Heart left ventricle (tissue), 16 donors: ENCODE measurements at regions not wholly inside any gene's neighbourhood (a gene's known extent, or its start where the extent isn't known, plus 50 kb on each side); places are given as distances from the start of the nearest gene placed in this dataset.

ENCODE experiments used
- ATAC-seq, 4 donors: fragments of 200-7000 bp; cut with Tn5 transposase; one replicate each; pipeline ENCODE4 v1.9.1; 2020 to 2022; ENCODE audit warnings: moderate library complexity in 4 of 4, mild to moderate bottlenecking in 3 of 4, moderate number of reproducible peaks in 1 of 4
- DNase-seq, 5 donors: peaks; one replicate each; pipeline ENCODE4 v3.0.0-alpha.2; 2020
- H3K27ac ChIP-seq, 12 donors: fragments of 200-600 bp; sonication (generic) in 4 of 12; one replicate each; pipeline versions ENCODE4 v1.5.0 to v1.8.0; 2016 to 2022; ENCODE audit warnings: mild to moderate bottlenecking in 2 of 12
- H3K27me3 ChIP-seq, 9 donors: fragments of 200-600 bp; sonication (generic) in 2 of 9; one replicate each; pipeline versions ENCODE4 v1.5.1 to v1.8.0; 2016 to 2022; ENCODE audit warnings: mild to moderate bottlenecking in 3 of 9
- H3K36me3 ChIP-seq, 9 donors: fragments of 200-600 bp; sonication (generic) in 2 of 9; one replicate each; pipeline versions ENCODE4 v1.5.0 to v1.8.0; 2018 to 2022; ENCODE audit warnings: mild to moderate bottlenecking in 2 of 9
- H3K4me1 ChIP-seq, 12 donors: fragments of 200-600 bp; sonication (generic) in 4 of 12; one replicate each; pipeline versions ENCODE4 v1.5.0 to v1.8.0; 2016 to 2022; ENCODE audit warnings: mild to moderate bottlenecking in 3 of 12
- H3K4me3 ChIP-seq, 12 donors: fragments of 200-600 bp; sonication (generic) in 4 of 12; one replicate each; pipeline versions ENCODE4 v1.5.0 to v1.8.0; 2017 to 2022; ENCODE audit warnings: mild to moderate bottlenecking in 9 of 12, moderate library complexity in 4 of 12
- H3K9me3 ChIP-seq, 12 donors: fragments of 200-600 bp; sonication (generic) in 4 of 12; one replicate each; pipeline versions ENCODE4 v1.5.0 to v1.8.0; 2016 to 2022; ENCODE audit warnings: mild to moderate bottlenecking in 1 of 12
- POLR2A ChIP-seq, 2 donors: fragments of 450-650 bp; IDR thresholded peaks; one replicate each; pipeline ENCODE4 v1.6.1; 2017; ENCODE audit warnings: antibody characterized with exemption in 2 of 2, mild to moderate bottlenecking in 2 of 2, moderate library complexity in 2 of 2
- WGBS, 4 donors: extraction: QIAGEN DNeasy Blood & Tissue Kit in 2 of 4; methylation state at CpG; one replicate each; pipeline versions ENCODE4 v1.1.5 to v1.1.7; 2013 to 2018; 5-methylcytosine and 5-hydroxymethylcytosine counted together
- intact Hi-C, 10 donors: fragments of 100-400 bp; cut with DNase I; formaldehyde crosslinking; loops; one replicate each; pipeline versions ENCODE4 v1.11.1 to v1.14.2; 2022
- TF ChIP-seq, protein P1 (sequence below), 12 donors: fragments of 200-600 bp; sonication (generic) in 4 of 12; IDR thresholded peaks; one replicate each; pipeline versions ENCODE4 v1.5.0 to v1.8.0; 2018 to 2022; ENCODE audit warnings: antibody characterized with exemption in 12 of 12, mild to moderate bottlenecking in 5 of 12
- donor health status: ischemic (EF 13 %, LVEDD 7.1; RV severe dilation, severe dysfunction).
- donor health status: healthy with polysubstance abuse.
- donor health status: DM: no; HTN: yes; CAD: no.
- donor health status: DM: no; HTN: no; CAD: no.
- donor health status: ischemic (EF 25% LVEDD 6.9; RV normal size, moderate dysfunction).
- donor health status: ischemic (EF 25% LVEDD 5.7; RV mildly dilated, moderate dysfunction).
- donor health status: healthy.
- donor health status: DM: yes; HTN: yes; CAD: no.
- donor health status: ischemic (EF 35%, LVEDD 5.7; RV mildly dilated, moderate dysfunction).
- donor health status: nonischemic (EF 11% LVEDD 7.7; RV severe dilation, severe dysfunction).
- donor health status: DM: yes; HTN: yes; CAD: no.
- donor health status: PGD.
- donor health status: ischemic (EF 29% LVEDD 5.4; RV normal size, mild dysfunction).
- donor health status: nonischemic (EF 23%, LVEDD 6.1; RV moderate dilation, normal function).

DNA sequence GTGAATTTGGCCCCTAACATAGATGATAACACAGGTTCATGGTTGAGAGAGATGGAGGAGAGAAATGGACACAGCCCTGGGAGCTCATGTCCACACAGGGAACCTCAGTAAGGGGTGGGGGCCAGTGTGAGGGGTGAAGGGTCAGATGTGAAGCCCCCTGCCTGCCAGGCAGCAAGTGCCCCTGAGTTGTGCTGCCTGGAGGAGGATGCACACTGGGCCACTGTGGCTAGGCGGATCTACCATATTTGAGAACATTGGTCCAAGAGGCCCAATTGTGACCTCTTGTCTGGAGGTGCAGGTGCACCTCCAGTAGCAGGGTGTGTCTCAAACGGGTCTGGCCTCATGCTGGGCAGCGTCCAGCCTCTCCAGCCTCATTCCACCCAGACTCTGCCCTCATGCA is 99.6 kb upstream of the SNTG2 start:
- Histone ChIP-seq H3K27me3 (no peaks in the 10 kb centered on the region), H3K4me3 (no peak overlapping the region), H3K9me3 (no peaks in the 10 kb centered on the region), H3K27ac (no peak overlapping the region), H3K4me1 (no peaks in the 10 kb centered on the region), H3K36me3 (no peaks in the 10 kb centered on the region)
- no peak for DNase-seq
- TF ChIP-seq, protein P1, sequence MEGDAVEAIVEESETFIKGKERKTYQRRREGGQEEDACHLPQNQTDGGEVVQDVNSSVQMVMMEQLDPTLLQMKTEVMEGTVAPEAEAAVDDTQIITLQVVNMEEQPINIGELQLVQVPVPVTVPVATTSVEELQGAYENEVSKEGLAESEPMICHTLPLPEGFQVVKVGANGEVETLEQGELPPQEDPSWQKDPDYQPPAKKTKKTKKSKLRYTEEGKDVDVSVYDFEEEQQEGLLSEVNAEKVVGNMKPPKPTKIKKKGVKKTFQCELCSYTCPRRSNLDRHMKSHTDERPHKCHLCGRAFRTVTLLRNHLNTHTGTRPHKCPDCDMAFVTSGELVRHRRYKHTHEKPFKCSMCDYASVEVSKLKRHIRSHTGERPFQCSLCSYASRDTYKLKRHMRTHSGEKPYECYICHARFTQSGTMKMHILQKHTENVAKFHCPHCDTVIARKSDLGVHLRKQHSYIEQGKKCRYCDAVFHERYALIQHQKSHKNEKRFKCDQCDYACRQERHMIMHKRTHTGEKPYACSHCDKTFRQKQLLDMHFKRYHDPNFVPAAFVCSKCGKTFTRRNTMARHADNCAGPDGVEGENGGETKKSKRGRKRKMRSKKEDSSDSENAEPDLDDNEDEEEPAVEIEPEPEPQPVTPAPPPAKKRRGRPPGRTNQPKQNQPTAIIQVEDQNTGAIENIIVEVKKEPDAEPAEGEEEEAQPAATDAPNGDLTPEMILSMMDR (IDR thresholded peaks at IDR 0.05) = no peak
- TF ChIP-seq POLR2A (IDR thresholded peaks at IDR 0.05) = no peak
- WGBS, 4 donors = 59 to 75% (median 68%) methylated on average over 2 to 3 of the region's 3 CpGs
- ATAC-seq = no peak
- intact Hi-C loops = loop anchor here in 7 of 10 donors (5.0 to 10.0 kb wide), 2 partner anchors 694 to 696 kb away; no protein-coding TSS in a partner anchor

DNA sequence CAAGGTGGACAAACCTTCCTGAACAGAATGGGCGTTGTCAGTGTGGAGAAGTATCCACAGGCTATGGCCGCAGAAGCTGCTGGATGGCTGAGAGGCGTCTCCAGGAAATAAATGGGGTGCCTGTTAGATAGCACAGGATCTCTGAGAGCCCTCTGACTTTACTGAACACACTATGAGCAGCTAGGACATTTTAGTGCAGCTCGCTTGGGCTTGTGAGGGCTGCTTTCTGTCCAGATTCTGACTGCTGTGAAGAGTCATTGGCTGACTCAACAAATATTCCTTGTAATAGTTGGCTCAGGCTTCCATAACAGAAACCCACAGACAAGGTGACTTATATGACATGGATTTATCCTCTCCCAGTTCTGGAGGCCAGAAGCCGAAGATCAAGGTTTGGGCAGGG is 100.2 kb upstream of the SNTG2 start:
- ATAC-seq = no peak
- no peak for DNase-seq
- no peak overlapping the region for H3K4me3 ChIP-seq
- intact Hi-C loops = loop anchor here in 7 of 10 donors (5.0 to 10.0 kb wide), 2 partner anchors 694 to 697 kb away; no protein-coding TSS in a partner anchor
- TF ChIP-seq, protein P1 (IDR thresholded peaks at IDR 0.05) = no peak
- TF ChIP-seq POLR2A (IDR thresholded peaks at IDR 0.05) = no peak
- H3K9me3 ChIP-seq = no peaks in the 10 kb centered on the region
- no peaks in the 10 kb centered on the region for H3K27me3 ChIP-seq
- H3K4me1 ChIP-seq = no peaks in the 10 kb centered on the region
- H3K36me3 ChIP-seq = no peaks in the 10 kb centered on the region
- H3K27ac ChIP-seq = no peak overlapping the region
- 69 to 84% (median 76%) methylated on average over 5 of the region's 5 CpGs for WGBS, 4 donors

DNA sequence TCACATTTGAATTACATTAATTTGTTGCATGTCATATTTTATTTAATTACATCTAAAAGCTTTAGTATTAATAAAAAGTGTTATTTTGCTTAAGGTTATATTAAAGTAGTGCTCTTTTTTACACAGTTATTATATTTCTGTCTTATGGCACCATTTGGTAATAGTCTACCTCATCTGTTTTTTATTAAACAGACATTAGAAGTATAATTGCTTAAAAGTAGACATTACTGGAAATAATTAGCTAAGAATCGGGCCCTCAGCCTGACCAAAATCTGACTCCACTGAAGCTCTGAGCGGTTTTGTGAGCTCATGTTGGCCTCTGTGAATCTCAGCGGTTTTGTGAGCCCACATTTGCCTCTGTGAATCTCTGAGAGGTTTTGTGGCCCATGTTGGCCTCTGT is 102.5 kb upstream of the SNTG2 start:
- intact Hi-C loops = no loop called here

DNA sequence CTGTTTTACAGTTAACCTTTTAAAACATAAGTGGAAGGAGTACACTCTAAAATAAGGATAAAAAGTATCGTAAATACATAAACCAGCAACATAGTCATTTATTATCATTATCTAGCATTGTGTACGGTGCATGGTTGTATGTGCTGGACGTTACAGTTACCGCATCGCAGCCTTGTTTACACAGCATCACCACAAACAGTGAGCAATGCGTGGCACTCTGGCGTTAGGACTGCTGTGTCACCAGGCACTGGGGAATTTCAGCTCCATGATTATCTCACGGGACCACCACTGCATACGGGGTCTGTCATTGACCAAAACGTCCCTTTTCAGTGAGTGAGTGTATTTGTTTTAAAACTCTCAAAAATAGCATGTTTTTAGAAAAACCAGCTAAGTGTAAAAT is 103.0 kb upstream of the SNTG2 start:
- ATAC-seq (no peak), DNase-seq (no peak)
- H3K36me3 ChIP-seq = no peaks in the 10 kb centered on the region
- H3K27me3 ChIP-seq = peaks cover 0 to 16% (median 0%) of the 10 kb centered on the region in 9 donors
- 81 to 85% (median 84%) methylated on average over 10 of the region's 10 CpGs for WGBS, 4 donors
- H3K9me3 ChIP-seq = no peaks in the 10 kb centered on the region
- H3K4me3 ChIP-seq = no peak overlapping the region
- no peak overlapping the region for H3K27ac ChIP-seq
- intact Hi-C loops = no loop called here
- H3K4me1 ChIP-seq = no peaks in the 10 kb centered on the region
- TF ChIP-seq, protein P1 (IDR thresholded peaks at IDR 0.05) = no peak
- no peak for TF ChIP-seq POLR2A (IDR thresholded peaks at IDR 0.05)

More for the DNA sequence above, 102.5 kb upstream of the SNTG2 start:
- no peak for TF ChIP-seq POLR2A (IDR thresholded peaks at IDR 0.05)
- TF ChIP-seq, protein P1 (IDR thresholded peaks at IDR 0.05) = no peak
- H3K4me3 ChIP-seq = no peak overlapping the region
- no peak for ATAC-seq
- H3K9me3 ChIP-seq = no peaks in the 10 kb centered on the region
- WGBS, 4 donors = 79 to 85% (median 84%) methylated on average over 3 of the region's 3 CpGs
- H3K4me1 ChIP-seq = no peaks in the 10 kb centered on the region
- no peaks in the 10 kb centered on the region for H3K36me3 ChIP-seq
- no peak for DNase-seq
- peaks cover 0 to 15% (median 0%) of the 10 kb centered on the region in 9 donors for H3K27me3 ChIP-seq
- H3K27ac ChIP-seq = no peak overlapping the region
